GM21723 (cell line): ENCODE measurements at regions not wholly inside any gene's neighbourhood (a gene's known extent, or its start where the extent isn't known, plus 50 kb on each side); places are given as distances from the start of the nearest gene placed in this dataset.

Source experiments
- ATAC-seq: cut with Tn5 transposase; IDR thresholded peaks from one replicate; pipeline ENCODE4 v1.9.1; 2021; ENCODE audit warnings: mild to moderate bottlenecking, moderate library complexity; ENCODE audit not compliant: unreplicated experiment

GRCh38 chr2:71799013-71799575 lies 345.7 kb downstream of the DYSF start:
- ATAC-seq: no peak

GRCh38 chr2:71798266-71799012 lies 345.1 kb downstream of the DYSF start:
- no peak for ATAC-seq

- ATAC-seq: no peak
These were observed 343.9 kb downstream of the DYSF start for GRCh38 chr2:71797035-71797810.

GRCh38 chr2:71796174-71796593 lies 342.8 kb downstream of the DYSF start:
- ATAC-seq: no peak

- ATAC-seq: no peak
These were observed 342.1 kb downstream of the DYSF start for GRCh38 chr2:71795486-71795885.

- no peak for ATAC-seq
These were observed 341.2 kb downstream of the DYSF start for GRCh38 chr2:71794611-71795010.

GRCh38 chr2:71793926-71794325 lies 340.6 kb downstream of the DYSF start:
- no peak for ATAC-seq

- no peak for ATAC-seq
These were observed 339.8 kb downstream of the DYSF start for GRCh38 chr2:71792926-71793761.

GRCh38 chr2:71791501-71792135 lies 338.3 kb downstream of the DYSF start:
- ATAC-seq: no peak

- no peak for ATAC-seq
These were observed 337.7 kb downstream of the DYSF start for GRCh38 chr2:71791061-71791450.

- no peak for ATAC-seq
These were observed 337.1 kb downstream of the DYSF start for GRCh38 chr2:71790226-71791060.

GRCh38 chr2:71789556-71790204 lies 336.3 kb downstream of the DYSF start:
- ATAC-seq: no peak

- no peak for ATAC-seq
These were observed 335.4 kb downstream of the DYSF start for GRCh38 chr2:71788601-71789240.

GRCh38 chr2:71788186-71788525 lies 334.8 kb downstream of the DYSF start:
- ATAC-seq: no peak

- no peak for ATAC-seq
These were observed 334.3 kb downstream of the DYSF start for GRCh38 chr2:71787476-71788185.

- no peak for ATAC-seq
These were observed 333.7 kb downstream of the DYSF start for GRCh38 chr2:71787108-71787415.

- no peak for ATAC-seq
These were observed 333.1 kb downstream of the DYSF start for GRCh38 chr2:71786291-71787107.
